Limb (tissue), 2 donors: ENCODE measurements at regions not wholly inside any gene's neighbourhood (a gene's known extent, or its start where the extent isn't known, plus 50 kb on each side); places are given as distances from the start of the nearest gene placed in this dataset.

Experiments
- DNase-seq, 2 donors: peaks; one replicate each; pipeline ENCODE4 v3.0.0-alpha.2; 2016; ENCODE audit errors: extremely low spot score in 2 of 2

DNA sequence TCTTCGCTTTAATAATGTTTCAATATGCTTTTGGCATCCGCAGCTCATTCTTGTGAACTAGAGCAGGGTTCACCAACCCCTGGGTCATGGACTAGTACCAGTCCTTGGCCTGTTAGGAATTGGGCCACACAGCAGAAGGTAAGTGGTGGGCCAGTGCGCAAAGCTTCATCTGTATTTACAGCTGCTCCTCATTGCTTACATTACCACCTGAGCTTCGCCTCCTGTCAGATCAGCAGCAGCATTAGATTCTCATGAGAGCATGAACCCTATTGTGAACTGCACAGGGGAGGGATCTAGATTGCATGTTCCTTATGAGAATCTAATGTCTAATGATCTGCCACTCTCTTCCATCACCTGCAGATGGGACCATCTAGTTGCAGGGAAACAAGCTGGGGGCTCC, 75.5 kb upstream of the GGTLC1 start:
- no peak for DNase-seq

DNA sequence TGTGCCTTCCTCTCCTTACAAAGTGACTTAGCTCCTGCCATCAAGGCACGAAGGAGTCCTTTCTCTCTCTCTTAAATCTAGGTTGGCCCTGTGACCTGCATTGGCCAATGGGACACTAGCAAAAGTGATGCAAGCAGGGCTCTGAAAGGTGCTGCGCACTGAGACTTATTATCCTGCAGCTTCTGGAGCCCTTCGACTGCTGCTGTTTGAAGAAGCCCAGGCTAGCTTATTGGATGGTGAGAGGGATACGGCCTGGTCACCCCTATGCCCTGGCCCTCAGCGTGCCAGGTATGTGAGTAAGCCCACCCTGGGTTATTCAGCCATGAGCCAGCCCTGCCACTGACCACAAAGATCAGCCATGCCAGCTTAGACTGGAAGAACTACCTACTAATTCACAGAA, 74.5 kb upstream of the GGTLC1 start:
- no peak for DNase-seq

- no peak for DNase-seq
These were observed 72.4 kb upstream of the GGTLC1 start for GRCh38 chr20:24060851-24061590.

DNA sequence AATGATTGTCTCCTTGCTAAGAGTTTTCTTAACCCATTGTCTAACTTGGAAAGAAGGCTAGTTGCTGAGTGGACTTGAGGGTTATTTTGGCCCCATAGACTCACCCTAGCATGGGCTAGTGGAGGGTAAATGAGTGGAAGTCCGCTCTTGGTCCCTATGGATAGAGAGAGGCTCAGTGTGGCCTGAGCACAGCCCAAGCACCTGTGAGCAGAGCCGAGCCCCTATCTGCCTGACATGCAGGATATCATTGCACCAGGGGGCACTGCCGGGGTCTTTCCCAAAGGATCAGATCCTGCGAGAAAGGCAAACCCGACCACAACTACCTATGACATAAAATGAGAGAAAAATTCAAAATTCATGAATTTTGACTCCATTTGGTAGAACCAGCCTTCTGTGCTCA, 70.6 kb upstream of the GGTLC1 start:
- no peak for DNase-seq

GRCh38 chr20:24056491-24056890, 67.9 kb upstream of the GGTLC1 start:
- DNase-seq: no peak

GRCh38 chr20:24052599-24053275, 64.2 kb upstream of the GGTLC1 start:
- DNase-seq: no peak

DNA sequence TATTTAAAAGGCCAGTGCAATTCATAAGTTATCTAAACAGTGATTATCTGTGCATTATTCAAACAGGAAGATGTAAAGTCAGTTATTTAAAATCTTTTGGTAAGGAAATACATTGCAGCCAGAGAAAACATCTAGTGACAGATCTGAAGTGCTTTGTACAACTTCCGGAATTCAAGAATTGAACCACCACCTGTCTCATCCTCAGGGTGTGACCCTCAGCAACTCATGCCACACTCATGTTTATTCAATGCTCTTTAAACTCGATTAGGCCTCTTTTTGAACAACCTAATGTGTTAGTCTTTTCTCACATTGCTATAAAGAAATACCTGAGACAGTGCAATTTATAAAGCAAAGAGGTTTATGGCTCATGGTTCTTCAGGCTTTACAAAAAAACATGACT, 62.6 kb upstream of the GGTLC1 start:
- DNase-seq: no peak

DNA sequence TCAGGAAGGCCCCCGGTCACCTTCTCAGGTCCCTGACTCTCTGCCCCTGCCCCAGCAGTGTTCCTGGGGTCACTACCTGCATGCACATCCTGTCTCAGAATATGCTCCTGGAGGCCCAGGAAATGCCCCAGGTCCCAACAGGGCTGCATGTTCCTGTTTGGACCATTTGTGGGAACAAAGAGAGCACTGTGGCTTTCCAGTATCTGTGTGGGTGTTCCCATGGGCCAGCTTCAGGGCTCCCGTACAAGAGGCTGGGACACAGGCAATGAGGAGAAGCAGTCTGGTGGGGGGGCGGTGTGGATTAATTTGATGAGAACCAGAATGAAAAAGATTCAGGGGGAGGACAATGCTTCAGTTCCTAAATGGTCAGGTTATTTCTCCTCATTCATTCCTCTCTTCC, 61.5 kb upstream of the GGTLC1 start:
- no peak for DNase-seq

DNA sequence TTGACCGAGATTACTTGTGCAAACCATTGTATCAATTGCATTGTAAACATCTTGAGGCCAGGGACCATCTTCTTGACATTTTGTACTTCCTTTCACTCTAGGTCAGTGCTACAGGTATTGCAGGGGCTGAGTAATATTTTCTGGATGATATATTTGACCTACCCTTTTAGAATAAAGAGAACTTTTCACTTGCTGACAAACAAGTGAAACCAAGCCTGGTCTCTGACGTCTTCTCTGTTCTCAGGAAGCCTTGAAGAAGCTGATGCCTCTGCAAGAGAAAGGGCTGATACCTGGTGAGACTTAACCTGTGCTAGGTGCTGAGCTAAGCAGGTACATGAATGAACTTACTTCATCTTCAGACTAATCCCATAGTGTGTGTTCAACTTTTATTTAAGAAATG, 60.5 kb upstream of the GGTLC1 start:
- no peak for DNase-seq

GRCh38 chr20:24048024-24048611, 59.5 kb upstream of the GGTLC1 start:
- no peak for DNase-seq

GRCh38 chr20:24046888-24047287, 58.3 kb upstream of the GGTLC1 start:
- no peak for DNase-seq

DNA sequence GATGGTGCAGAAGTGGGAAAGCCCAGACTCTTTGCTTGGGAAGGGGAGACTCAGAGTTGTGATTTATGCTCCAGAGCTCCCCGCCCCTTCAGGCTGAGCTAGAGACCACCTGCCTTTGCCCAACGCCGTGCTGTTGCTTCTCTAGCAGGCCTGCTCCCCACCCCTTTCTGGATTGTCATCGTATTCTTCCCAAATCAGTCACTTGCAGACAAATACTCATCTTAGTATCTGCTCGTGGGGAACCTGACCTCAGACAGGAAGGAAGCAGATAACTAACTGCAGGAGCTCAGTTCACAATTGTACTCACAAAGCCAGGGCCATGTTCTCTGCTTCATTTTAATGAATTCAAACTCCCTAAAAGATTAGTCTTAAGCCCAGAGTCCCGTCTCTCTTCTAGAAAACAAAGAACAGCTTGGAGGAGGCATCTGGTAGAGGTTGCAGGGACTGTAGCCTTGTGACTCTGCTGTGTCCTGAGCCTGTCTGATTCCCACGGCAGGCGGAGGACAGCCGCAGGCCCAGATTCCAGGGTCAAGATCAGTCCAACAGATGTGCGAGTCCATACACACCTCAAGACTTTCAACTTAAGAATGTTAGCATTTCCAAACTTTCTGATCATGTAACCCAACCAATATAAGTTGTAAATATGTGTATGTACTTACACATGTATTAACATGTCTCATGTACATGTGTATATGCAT, 57.2 kb upstream of the GGTLC1 start:
- DNase-seq: no peak

DNA sequence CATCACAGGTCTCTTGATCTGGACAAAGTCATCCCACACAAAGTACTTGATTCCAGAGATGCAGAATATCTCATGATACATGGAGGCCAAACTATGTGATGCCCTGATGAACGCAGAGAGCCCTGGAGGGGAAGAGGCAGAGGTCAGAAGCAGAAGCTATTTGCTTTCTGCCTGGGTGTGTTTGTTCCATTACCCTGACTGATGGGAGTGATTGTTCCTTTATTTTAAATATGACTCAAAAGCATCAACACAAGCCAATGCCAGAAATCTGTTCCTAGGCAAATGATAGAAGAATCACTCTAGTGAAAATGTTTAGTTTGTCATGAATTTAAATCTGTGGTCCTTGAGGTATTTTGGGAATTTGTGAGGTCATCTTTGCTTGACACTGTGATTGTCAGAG, 54.7 kb upstream of the GGTLC1 start:
- no peak for DNase-seq

DNA sequence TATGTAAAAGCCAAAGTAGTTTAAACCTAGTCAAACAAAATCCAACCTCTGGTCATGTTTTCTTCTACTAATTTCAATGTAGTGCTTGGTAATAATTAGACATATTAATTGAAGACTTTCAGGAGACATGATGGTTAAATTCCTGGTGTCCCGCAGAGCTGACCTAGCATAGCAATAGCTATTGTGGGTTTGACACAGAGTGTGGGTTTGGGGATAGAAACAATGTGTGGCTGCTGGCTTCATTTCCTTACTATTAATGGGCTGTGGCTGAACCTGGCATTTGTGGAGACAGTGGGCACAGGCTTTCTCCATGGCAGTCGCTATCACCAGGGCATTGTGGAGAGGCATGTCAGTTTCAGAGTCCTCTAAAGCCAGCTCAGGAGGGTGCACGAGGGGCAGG, 54.1 kb upstream of the GGTLC1 start:
- no peak for DNase-seq

DNA sequence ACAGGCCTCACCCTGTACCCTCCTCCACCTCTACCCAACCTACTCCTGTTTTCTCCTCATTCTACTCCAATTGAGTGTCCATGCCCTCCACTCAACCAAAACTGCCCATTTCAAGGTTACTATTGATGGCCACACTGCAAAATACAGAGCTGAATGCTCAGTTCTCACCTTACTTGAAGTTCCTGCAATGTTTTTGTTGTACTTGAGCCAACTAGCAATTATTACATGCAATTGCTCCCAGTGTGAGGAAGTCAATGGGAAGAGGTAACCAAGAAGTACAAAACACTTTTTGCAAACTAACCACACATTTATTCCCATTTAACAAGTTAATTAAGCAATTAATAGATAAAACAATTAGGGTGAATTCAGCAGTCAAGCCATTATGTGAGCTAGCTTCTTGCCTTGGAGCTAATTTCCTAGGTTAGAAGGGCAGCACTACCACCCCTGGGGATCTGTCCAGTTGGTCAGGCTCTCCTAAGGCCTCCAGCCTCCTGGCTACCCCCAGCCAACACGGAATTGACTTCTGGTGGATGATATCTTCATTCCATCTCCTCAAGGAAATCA, 52.4 kb upstream of the GGTLC1 start:
- DNase-seq: no peak

GRCh38 chr20:24039196-24039595, 50.6 kb upstream of the GGTLC1 start:
- DNase-seq: no peak
